ENCODE measurements at regions not wholly inside any gene's neighbourhood (a gene's known extent, or its start where the extent isn't known, plus 50 kb on each side); places are given as distances from the start of the nearest gene placed in this dataset.

DNA sequence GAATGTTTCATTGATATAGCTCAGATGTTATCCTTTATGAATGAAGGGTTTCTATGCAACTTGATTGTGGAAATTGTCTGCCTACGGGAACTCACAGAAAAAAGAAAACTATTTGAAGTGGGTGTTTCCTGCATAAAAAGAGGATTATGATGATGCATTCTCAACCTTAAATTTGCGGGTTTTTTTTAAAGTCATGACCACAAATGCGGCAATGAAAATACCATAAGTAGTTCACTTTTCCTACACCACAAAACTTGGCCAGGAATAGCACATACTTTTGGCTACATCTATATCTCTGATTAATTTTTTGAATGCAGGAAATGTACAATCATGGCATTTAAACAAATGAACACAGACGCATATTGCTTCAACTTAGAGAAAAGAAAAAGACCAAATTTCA is 754.7 kb downstream of the DTWD2 start:
- Histone ChIP-seq H3K79me2 (ENCODE audit: low read length) (no peaks in the 10 kb centered on the region), H3K36me3 (replicated peaks; ENCODE audit: insufficient read depth, low read length) (no peaks in the 10 kb centered on the region), H3K27me3 (replicated peaks; ENCODE audit: insufficient read depth, low read length) (no peaks in the 10 kb centered on the region), H3K9ac (ENCODE audit: low read length) (no peak overlapping the region), H3K9me2 (replicated peaks; ENCODE audit: insufficient read depth, low read length) (no peaks in the 10 kb centered on the region), H3K27ac (ENCODE audit: low read length) (no peak overlapping the region), H2AFZ (ENCODE audit: low read length) (no peak overlapping the region), H3K4me1 (ENCODE audit: low read length) (peaks cover 8% of the 10 kb centered on the region; the same call in 1 of the 2 replicates), H3K4me3 (ENCODE audit: low read length) (no peak overlapping the region), H3F3A (ENCODE audit: insufficient read depth, low read length) (no peaks in the 10 kb centered on the region), H4K20me1 (ENCODE audit: insufficient read depth, low read length) (no peaks in the 10 kb centered on the region), H3K9me3 (replicated peaks; ENCODE audit: insufficient read depth, low read length) (no peaks in the 10 kb centered on the region), H3K4me2 (ENCODE audit: low read depth, low read length) (no peak overlapping the region)
- no peak for TF ChIP-seq EZH2phosphoT487 (IDR thresholded peaks at IDR 0.05; ENCODE audit: low read length)
- TF ChIP-seq CTCF (IDR thresholded peaks at IDR 0.05; ENCODE audit: low read length) = no peak
- TF ChIP-seq EZH2 (optimal IDR thresholded peaks at IDR 0.05; ENCODE audit: low read depth, low read length) = no peak
- no peak for DNase-seq

DNA sequence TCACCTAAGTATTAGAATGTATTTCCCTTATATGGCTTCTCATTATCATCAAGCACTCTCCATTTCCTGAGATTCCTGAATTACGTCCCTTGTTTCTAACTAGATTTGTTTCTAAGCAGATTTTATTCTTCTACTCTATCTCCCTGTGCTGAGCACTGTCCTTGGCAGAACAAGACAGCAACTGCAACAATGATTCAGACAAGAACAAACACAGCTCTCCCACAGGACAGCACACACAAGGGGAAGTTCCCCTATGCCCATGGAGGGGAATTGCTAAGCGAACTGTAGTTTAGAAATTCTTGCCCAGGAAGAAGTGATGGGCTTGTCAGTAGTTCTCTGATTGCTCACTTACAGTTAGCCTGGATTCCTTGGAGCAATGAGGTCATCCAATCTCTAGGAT is 759.9 kb downstream of the DTWD2 start:
- no peaks in the 10 kb centered on the region for H3K9me2 ChIP-seq (replicated peaks; ENCODE audit: insufficient read depth, low read length)
- no peaks in the 10 kb centered on the region for H3F3A ChIP-seq (ENCODE audit: insufficient read depth, low read length)
- no peak overlapping the region for H3K4me3 ChIP-seq (ENCODE audit: low read length)
- H3K4me2 ChIP-seq (ENCODE audit: low read depth, low read length) = no peak overlapping the region
- no peak overlapping the region for H3K9ac ChIP-seq (ENCODE audit: low read length)
- no peaks in the 10 kb centered on the region for H3K27me3 ChIP-seq (replicated peaks; ENCODE audit: insufficient read depth, low read length)
- H3K79me2 ChIP-seq (ENCODE audit: low read length) = no peaks in the 10 kb centered on the region
- TF ChIP-seq EZH2phosphoT487 (IDR thresholded peaks at IDR 0.05; ENCODE audit: low read length) (no peak), CTCF (IDR thresholded peaks at IDR 0.05; ENCODE audit: low read length) (no peak), EZH2 (optimal IDR thresholded peaks at IDR 0.05; ENCODE audit: low read depth, low read length) (no peak)
- H3K4me1 ChIP-seq (ENCODE audit: low read length) = no peaks in the 10 kb centered on the region
- H3K36me3 ChIP-seq (replicated peaks; ENCODE audit: insufficient read depth, low read length) = no peaks in the 10 kb centered on the region
- DNase-seq = no peak
- no peaks in the 10 kb centered on the region for H4K20me1 ChIP-seq (ENCODE audit: insufficient read depth, low read length)
- H2AFZ ChIP-seq (ENCODE audit: low read length) = no peak overlapping the region
- H3K9me3 ChIP-seq (replicated peaks; ENCODE audit: insufficient read depth, low read length) = no peaks in the 10 kb centered on the region
- no peak overlapping the region for H3K27ac ChIP-seq (ENCODE audit: low read length)

GRCh38 chr5:118224546-118224945 is 763.8 kb downstream of the DTWD2 start:
- Histone ChIP-seq H2AFZ (ENCODE audit: low read length) (no peak overlapping the region), H3K4me2 (ENCODE audit: low read depth, low read length) (no peak overlapping the region), H3F3A (ENCODE audit: insufficient read depth, low read length) (no peaks in the 10 kb centered on the region), H3K79me2 (ENCODE audit: low read length) (no peaks in the 10 kb centered on the region), H3K4me3 (ENCODE audit: low read length) (no peak overlapping the region), H4K20me1 (ENCODE audit: insufficient read depth, low read length) (no peaks in the 10 kb centered on the region), H3K9me3 (replicated peaks; ENCODE audit: insufficient read depth, low read length) (no peaks in the 10 kb centered on the region), H3K4me1 (ENCODE audit: low read length) (no peaks in the 10 kb centered on the region), H3K27ac (ENCODE audit: low read length) (no peak overlapping the region), H3K9ac (ENCODE audit: low read length) (no peak overlapping the region), H3K27me3 (replicated peaks; ENCODE audit: insufficient read depth, low read length) (no peaks in the 10 kb centered on the region), H3K9me2 (replicated peaks; ENCODE audit: insufficient read depth, low read length) (no peaks in the 10 kb centered on the region), H3K36me3 (replicated peaks; ENCODE audit: insufficient read depth, low read length) (no peaks in the 10 kb centered on the region)
- TF ChIP-seq EZH2phosphoT487 (IDR thresholded peaks at IDR 0.05; ENCODE audit: low read length) = no peak
- TF ChIP-seq CTCF (IDR thresholded peaks at IDR 0.05; ENCODE audit: low read length) = no peak
- no peak for TF ChIP-seq EZH2 (optimal IDR thresholded peaks at IDR 0.05; ENCODE audit: low read depth, low read length)
- no peak for DNase-seq
